Endothelial cell of umbilical vein (primary cell): ENCODE measurements at regions not wholly inside any gene's neighbourhood (a gene's known extent, or its start where the extent isn't known, plus 50 kb on each side); places are given as distances from the start of the nearest gene placed in this dataset.

Experiments used
- CTCF ChIP-seq, 2 donors: IDR thresholded peaks; 1 replicate in 1 of 2; 2 replicates in 1 of 2; pipeline ENCODE4 v1.5.1; 2011; ENCODE audit warnings: low read length in 2 of 2, mild to moderate bottlenecking in 2 of 2, moderate library complexity in 2 of 2, control low read depth in 1 of 2, inconsistent platforms in 1 of 2, low read depth in 1 of 2; ENCODE audit not compliant: insufficient read depth in 1 of 2; ENCODE audit errors: extremely low read depth in 1 of 2
- EZH2 ChIP-seq: IDR thresholded peaks from 2 replicates; pipeline ENCODE4 v1.6.1; 2012; ENCODE audit warnings: borderline replicate concordance, low read depth, mild to moderate bottlenecking, moderate library complexity, low read length, inconsistent platforms; ENCODE audit not compliant: severe bottlenecking
- FOS ChIP-seq: IDR thresholded peaks from 2 replicates; pipeline ENCODE4 v1.6.1; 2011; ENCODE audit warnings: mild to moderate bottlenecking, low read length, moderate library complexity, borderline replicate concordance; ENCODE audit not compliant: insufficient read depth
- JUN ChIP-seq: IDR thresholded peaks from 2 replicates; pipeline ENCODE4 v1.6.1; 2011; ENCODE audit warnings: borderline replicate concordance, low read depth; ENCODE audit not compliant: insufficient read length, insufficient read depth
- MAX ChIP-seq: IDR thresholded peaks from 2 replicates; pipeline ENCODE4 v1.6.1; 2011; ENCODE audit not compliant: insufficient read depth, insufficient read length
- MYC ChIP-seq: IDR thresholded peaks from one replicate; pipeline ENCODE4 v1.6.1; 2011; ENCODE audit warnings: mild to moderate bottlenecking, low read depth, low read length
- POLR2A ChIP-seq: IDR thresholded peaks from 2 replicates; pipeline ENCODE4 v1.6.1; 2012; ENCODE audit warnings: low read depth, mild to moderate bottlenecking, control low read depth, low read length
- POLR2AphosphoS5 ChIP-seq: IDR thresholded peaks from 2 replicates; pipeline ENCODE4 v1.6.1; 2012; ENCODE audit warnings: low read depth, mild to moderate bottlenecking, control low read depth, low read length, moderate library complexity; ENCODE audit not compliant: insufficient read depth

GRCh38 chr6:44606504-44606903 is 219.0 kb downstream of the CDC5L start:
- no peak for TF ChIP-seq CTCF (IDR thresholded peaks at IDR 0.05; ENCODE audit: extremely low read depth in 1 of 2, insufficient read depth in 1 of 2, low read depth in 1 of 2, low read length in 2 of 2)
- no peak for TF ChIP-seq EZH2
- TF ChIP-seq JUN, result no peak
- TF ChIP-seq POLR2AphosphoS5, result no peak
- no peak for TF ChIP-seq FOS
- no peak for TF ChIP-seq POLR2A
- no peak for TF ChIP-seq MAX
- TF ChIP-seq MYC, result no peak
